ENCODE measurements at regions not wholly inside any gene's neighbourhood (a gene's known extent, or its start where the extent isn't known, plus 50 kb on each side); places are given as distances from the start of the nearest gene placed in this dataset.

DNA sequence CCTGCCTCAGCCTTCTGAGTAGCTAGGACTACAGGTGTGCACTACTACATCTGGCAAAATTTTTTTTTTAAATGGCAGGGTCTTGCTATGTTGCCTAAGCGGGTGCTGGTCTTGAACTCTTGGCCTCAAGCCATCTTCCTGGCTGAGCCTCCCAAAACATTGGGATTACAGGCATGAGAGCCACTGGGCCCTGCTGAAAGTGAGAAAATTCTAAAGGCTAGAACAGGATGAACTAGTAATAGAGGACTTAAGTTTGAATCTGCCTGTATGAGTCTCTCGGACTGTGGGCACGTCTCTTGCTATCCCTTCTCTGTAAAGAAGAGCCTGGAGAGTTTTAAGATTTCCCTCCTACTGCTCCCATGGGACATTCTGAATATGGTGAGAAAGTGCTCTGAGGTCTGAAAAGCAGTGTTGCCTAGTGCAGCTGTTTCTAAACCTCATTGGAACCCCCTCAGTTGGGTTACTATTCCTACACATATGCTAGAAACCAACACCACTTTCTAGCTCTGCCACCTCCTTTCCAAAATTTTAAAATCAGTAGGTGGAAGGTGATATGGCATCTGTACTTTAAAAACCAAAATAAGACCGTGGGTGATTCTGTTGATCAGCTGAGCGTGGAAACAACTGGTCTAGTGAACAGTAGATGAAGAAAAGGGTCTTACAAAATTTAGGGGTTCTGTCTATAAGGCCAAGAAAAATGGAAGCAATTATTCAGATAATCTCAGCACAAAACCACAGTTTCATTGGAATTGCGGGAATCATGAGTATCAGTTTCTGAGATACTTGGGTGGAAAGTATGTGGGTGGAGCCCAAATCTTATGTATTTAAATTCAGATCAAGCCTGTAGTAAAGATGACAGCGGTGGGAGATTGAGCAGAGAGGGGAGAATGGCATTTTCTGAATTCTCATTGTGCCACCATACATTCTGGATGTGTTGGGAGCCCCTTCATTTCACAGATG, 259.8 kb upstream of the CXCR4 start:
- WGBS = 84% methylated on average over 7 of the region's 7 CpGs

GRCh38 chr2:136376798-136377211, 258.9 kb upstream of the CXCR4 start:
- no peak overlapping the region for H2BK15ac ChIP-seq (ENCODE audit: low read depth, poor library complexity, severe bottlenecking)
- no peaks in the 10 kb centered on the region for H3K9me3 ChIP-seq (ENCODE audit: control insufficient read depth, low read length)
- no peak overlapping the region for H3K4me2 ChIP-seq (ENCODE audit: low read length, poor library complexity, severe bottlenecking)
- no peak overlapping the region for H2BK5ac ChIP-seq (ENCODE audit: low read depth, low read length, poor library complexity, severe bottlenecking)
- H3K27ac ChIP-seq (ENCODE audit: low read length, poor library complexity, severe bottlenecking) = no peak overlapping the region
- no peaks in the 10 kb centered on the region for H3K79me1 ChIP-seq (replicated peaks; ENCODE audit: low read length, poor library complexity, severe bottlenecking)
- H3K14ac ChIP-seq (ENCODE audit: low read length in 2 of 2) = no peak overlapping the region
- H2BK120ac ChIP-seq (ENCODE audit: low read depth, low read length) = no peak overlapping the region
- no peak overlapping the region for H2AFZ ChIP-seq (ENCODE audit: low read depth, low read length)
- H3K4me1 ChIP-seq (ENCODE audit: control insufficient read depth, insufficient read depth, low read depth, low read length) = no peaks in the 10 kb centered on the region
- H4K91ac ChIP-seq (ENCODE audit: low read length) = no peak overlapping the region
- no peak overlapping the region for H2BK12ac ChIP-seq (ENCODE audit: low read length in 2 of 2)
- no peaks in the 10 kb centered on the region for H3K36me3 ChIP-seq (ENCODE audit: control insufficient read depth in 1 of 2, insufficient read depth in 2 of 2, low read depth in 1 of 2, low read length in 2 of 2)
- no peak overlapping the region for H3K23ac ChIP-seq (ENCODE audit: low read length in 2 of 2)
- no peak overlapping the region for H2AK5ac ChIP-seq (ENCODE audit: low read length, severe bottlenecking)
- H3K9ac ChIP-seq (ENCODE audit: low read length) = no peak overlapping the region
- no peak for DNase-seq
- no peak overlapping the region for H4K8ac ChIP-seq (ENCODE audit: low read length)
- H3K27me3 ChIP-seq (ENCODE audit: control insufficient read depth in 1 of 2, insufficient read depth in 1 of 2, low read length in 2 of 2) = peaks cover 0 to 14% of the 10 kb centered on the region in 2 experiments
- H3K18ac ChIP-seq (ENCODE audit: low read depth in 1 of 2, low read length in 2 of 2) = no peak overlapping the region
- WGBS = 57% methylated on average over 4 of the region's 6 CpGs
- no peak overlapping the region for H3K4ac ChIP-seq (ENCODE audit: low read depth in 1 of 2, low read length in 2 of 2)
- peak overlapping the region in 1 of 2 experiments; percentile 41 for H3K4me3 ChIP-seq (ENCODE audit: insufficient read depth in 1 of 2, low read depth in 1 of 2, low read length in 2 of 2)

More for the DNA sequence above, 259.8 kb upstream of the CXCR4 start:
- Histone ChIP-seq H4K91ac (ENCODE audit: low read length) (no peak overlapping the region), H3K9me3 (ENCODE audit: control insufficient read depth, low read length) (no peaks in the 10 kb centered on the region), H3K18ac (ENCODE audit: low read depth in 1 of 2, low read length in 2 of 2) (no peak overlapping the region), H2AK5ac (ENCODE audit: low read length, severe bottlenecking) (no peak overlapping the region), H3K9ac (ENCODE audit: low read length) (no peak overlapping the region), H2BK120ac (ENCODE audit: low read depth, low read length) (no peak overlapping the region), H3K4me2 (ENCODE audit: low read length, poor library complexity, severe bottlenecking) (no peak overlapping the region), H2AFZ (ENCODE audit: low read depth, low read length) (no peak overlapping the region), H3K27ac (ENCODE audit: low read length, poor library complexity, severe bottlenecking) (no peak overlapping the region), H3K27me3 (ENCODE audit: control insufficient read depth in 1 of 2, insufficient read depth in 1 of 2, low read length in 2 of 2) (peaks cover 0 to 18% of the 10 kb centered on the region in 2 experiments), H3K36me3 (ENCODE audit: control insufficient read depth in 1 of 2, insufficient read depth in 2 of 2, low read depth in 1 of 2, low read length in 2 of 2) (no peaks in the 10 kb centered on the region), H3K23ac (ENCODE audit: low read length in 2 of 2) (no peak overlapping the region), H3K4me1 (ENCODE audit: control insufficient read depth, insufficient read depth, low read depth, low read length) (no peaks in the 10 kb centered on the region), H2BK5ac (ENCODE audit: low read depth, low read length, poor library complexity, severe bottlenecking) (no peak overlapping the region), H2BK15ac (ENCODE audit: low read depth, poor library complexity, severe bottlenecking) (no peak overlapping the region), H2BK12ac (ENCODE audit: low read length in 2 of 2) (no peak overlapping the region), H4K8ac (ENCODE audit: low read length) (no peak overlapping the region), H3K79me1 (replicated peaks; ENCODE audit: low read length, poor library complexity, severe bottlenecking) (no peaks in the 10 kb centered on the region), H3K4me3 (ENCODE audit: insufficient read depth in 1 of 2, low read depth in 1 of 2, low read length in 2 of 2) (no peak overlapping the region), H3K14ac (ENCODE audit: low read length in 2 of 2) (no peak overlapping the region), H3K4ac (ENCODE audit: low read depth in 1 of 2, low read length in 2 of 2) (no peak overlapping the region)
- no peak for DNase-seq

GRCh38 chr2:136376211-136376610, 258.3 kb upstream of the CXCR4 start:
- H3K4me1 ChIP-seq (ENCODE audit: control insufficient read depth, insufficient read depth, low read depth, low read length) = no peaks in the 10 kb centered on the region
- no peak overlapping the region for H4K8ac ChIP-seq (ENCODE audit: low read length)
- H2BK15ac ChIP-seq (ENCODE audit: low read depth, poor library complexity, severe bottlenecking) = no peak overlapping the region
- H2AFZ ChIP-seq (ENCODE audit: low read depth, low read length) = no peak overlapping the region
- no peak overlapping the region for H2BK5ac ChIP-seq (ENCODE audit: low read depth, low read length, poor library complexity, severe bottlenecking)
- no peaks in the 10 kb centered on the region for H3K9me3 ChIP-seq (ENCODE audit: control insufficient read depth, low read length)
- H2AK5ac ChIP-seq (ENCODE audit: low read length, severe bottlenecking) = no peak overlapping the region
- no peak overlapping the region for H3K18ac ChIP-seq (ENCODE audit: low read depth in 1 of 2, low read length in 2 of 2)
- WGBS = 89% methylated on average over 6 of the region's 6 CpGs
- no peak overlapping the region for H3K4ac ChIP-seq (ENCODE audit: low read depth in 1 of 2, low read length in 2 of 2)
- peak overlapping the region; percentile 12 for H3K9ac ChIP-seq (ENCODE audit: low read length)
- no peak overlapping the region for H3K27ac ChIP-seq (ENCODE audit: low read length, poor library complexity, severe bottlenecking)
- H3K27me3 ChIP-seq (ENCODE audit: control insufficient read depth in 1 of 2, insufficient read depth in 1 of 2, low read length in 2 of 2) = peaks cover 0 to 9% of the 10 kb centered on the region in 2 experiments
- no peak for DNase-seq
- H2BK120ac ChIP-seq (ENCODE audit: low read depth, low read length) = no peak overlapping the region
- H3K14ac ChIP-seq (ENCODE audit: low read length in 2 of 2) = no peak overlapping the region
- no peak overlapping the region for H3K4me3 ChIP-seq (ENCODE audit: insufficient read depth in 1 of 2, low read depth in 1 of 2, low read length in 2 of 2)
- H4K91ac ChIP-seq (ENCODE audit: low read length) = no peak overlapping the region
- H3K4me2 ChIP-seq (ENCODE audit: low read length, poor library complexity, severe bottlenecking) = no peak overlapping the region
- no peaks in the 10 kb centered on the region for H3K36me3 ChIP-seq (ENCODE audit: control insufficient read depth in 1 of 2, insufficient read depth in 2 of 2, low read depth in 1 of 2, low read length in 2 of 2)
- no peak overlapping the region for H3K23ac ChIP-seq (ENCODE audit: low read length in 2 of 2)
- no peaks in the 10 kb centered on the region for H3K79me1 ChIP-seq (replicated peaks; ENCODE audit: low read length, poor library complexity, severe bottlenecking)
- no peak overlapping the region for H2BK12ac ChIP-seq (ENCODE audit: low read length in 2 of 2)

DNA sequence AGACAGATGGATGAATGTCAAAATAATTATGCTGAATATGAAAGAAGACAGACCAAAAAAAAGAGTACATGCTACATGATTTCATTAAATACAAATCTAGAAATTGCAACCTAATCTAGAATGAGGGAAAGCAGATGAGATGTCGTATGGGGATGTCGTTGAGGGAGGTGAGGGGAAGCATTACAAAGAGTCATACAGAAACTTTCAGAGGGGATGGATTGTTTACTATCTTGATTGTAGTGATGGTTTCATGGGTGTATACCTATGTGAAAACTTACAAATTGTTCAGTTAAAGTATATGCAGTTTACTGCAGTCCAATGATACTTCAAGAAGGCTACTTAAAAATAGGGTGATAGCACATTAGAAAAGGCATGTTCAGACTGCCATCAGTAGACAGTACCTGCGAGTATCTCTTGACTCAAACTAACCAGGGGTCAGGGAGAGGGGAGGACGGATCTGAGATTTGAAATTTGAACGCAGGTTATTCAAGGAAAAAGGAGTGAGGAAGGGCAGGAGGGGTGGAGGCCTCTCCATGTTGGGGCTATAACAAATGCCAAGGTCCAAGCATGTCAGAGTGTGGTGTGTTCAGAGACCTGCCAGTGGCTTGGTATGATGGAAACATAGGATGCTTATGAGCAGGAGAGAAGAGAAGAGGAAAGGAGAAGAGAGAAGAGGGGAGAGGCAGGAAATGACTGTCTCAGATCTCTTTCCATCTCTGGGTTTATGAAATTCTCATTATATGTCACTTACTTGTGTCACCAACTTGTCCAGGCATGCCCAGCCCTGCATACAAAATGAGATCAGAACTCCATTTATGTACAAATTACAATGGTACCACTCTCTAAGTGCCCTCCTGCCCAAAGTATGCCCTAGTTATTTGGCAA, 257.3 kb upstream of the CXCR4 start:
- H2BK15ac ChIP-seq (ENCODE audit: low read depth, poor library complexity, severe bottlenecking) = no peak overlapping the region
- no peak overlapping the region for H3K27ac ChIP-seq (ENCODE audit: low read length, poor library complexity, severe bottlenecking)
- no peak overlapping the region for H4K91ac ChIP-seq (ENCODE audit: low read length)
- peaks cover 0 to 8% of the 10 kb centered on the region in 2 experiments for H3K27me3 ChIP-seq (ENCODE audit: control insufficient read depth in 1 of 2, insufficient read depth in 1 of 2, low read length in 2 of 2)
- peak overlapping the region; percentile 12 for H3K9ac ChIP-seq (ENCODE audit: low read length)
- 92% methylated on average over 5 of the region's 5 CpGs for WGBS
- H3K4ac ChIP-seq (ENCODE audit: low read depth in 1 of 2, low read length in 2 of 2) = no peak overlapping the region
- no peak overlapping the region for H3K4me3 ChIP-seq (ENCODE audit: insufficient read depth in 1 of 2, low read depth in 1 of 2, low read length in 2 of 2)
- no peak for DNase-seq
- peak overlapping the region; percentile 32 for H2BK5ac ChIP-seq (ENCODE audit: low read depth, low read length, poor library complexity, severe bottlenecking)
- H2BK120ac ChIP-seq (ENCODE audit: low read depth, low read length) = no peak overlapping the region
- no peaks in the 10 kb centered on the region for H3K9me3 ChIP-seq (ENCODE audit: control insufficient read depth, low read length)
- H3K23ac ChIP-seq (ENCODE audit: low read length in 2 of 2) = no peak overlapping the region
- no peak overlapping the region for H4K8ac ChIP-seq (ENCODE audit: low read length)
- H3K4me1 ChIP-seq (ENCODE audit: control insufficient read depth, insufficient read depth, low read depth, low read length) = no peaks in the 10 kb centered on the region
- H3K4me2 ChIP-seq (ENCODE audit: low read length, poor library complexity, severe bottlenecking) = no peak overlapping the region
- H2BK12ac ChIP-seq (ENCODE audit: low read length in 2 of 2) = no peak overlapping the region
- no peak overlapping the region for H2AFZ ChIP-seq (ENCODE audit: low read depth, low read length)
- no peak overlapping the region for H2AK5ac ChIP-seq (ENCODE audit: low read length, severe bottlenecking)
- H3K36me3 ChIP-seq (ENCODE audit: control insufficient read depth in 1 of 2, insufficient read depth in 2 of 2, low read depth in 1 of 2, low read length in 2 of 2) = no peaks in the 10 kb centered on the region
- H3K18ac ChIP-seq (ENCODE audit: low read depth in 1 of 2, low read length in 2 of 2) = no peak overlapping the region
- no peaks in the 10 kb centered on the region for H3K79me1 ChIP-seq (replicated peaks; ENCODE audit: low read length, poor library complexity, severe bottlenecking)
- peak overlapping the region in 1 of 2 experiments; percentile 30 for H3K14ac ChIP-seq (ENCODE audit: low read length in 2 of 2)
